Activated CD4-positive, alpha-beta memory T cell treated with anti-CD3 and anti-CD28 coated beads for 36 hours (primary cell): ENCODE measurements at regions not wholly inside any gene's neighbourhood (a gene's known extent, or its start where the extent isn't known, plus 50 kb on each side); places are given as distances from the start of the nearest gene placed in this dataset.

ENCODE experiments used
- CTCF ChIA-PET: fragments of 350-600 bp; sonication (Branson Sonifier 250); formaldehyde crosslinking; loops from one replicate; lab custom pipeline; 2021; ENCODE audit warnings: antibody characterized with exemption, inconsistent platforms; lab: Charles Lee
- POLR2A ChIA-PET: fragments of 350-600 bp; sonication (Branson Sonifier 250); formaldehyde crosslinking; loops from one replicate; lab custom pipeline; 2021; ENCODE audit warnings: antibody characterized with exemption; lab: Charles Lee
- DNase-seq: peaks from one replicate; pipeline ENCODE4 v3.0.0-alpha.2; 2020
- H3K27ac Mint-ChIP-seq: one replicate; pipeline ENCODE4 v1.8.0; 2021; ENCODE audit warnings: mixed read lengths
- H3K27me3 Mint-ChIP-seq: one replicate; pipeline ENCODE4 v1.8.0; 2021; ENCODE audit warnings: mixed read lengths
- H3K36me3 Mint-ChIP-seq: one replicate; pipeline ENCODE4 v1.8.0; 2021; ENCODE audit warnings: mixed read lengths
- H3K4me1 Mint-ChIP-seq: one replicate; pipeline ENCODE4 v1.8.0; 2021; ENCODE audit warnings: low read depth, mixed read lengths
- H3K4me3 Mint-ChIP-seq: one replicate; pipeline ENCODE4 v1.8.0; 2021; ENCODE audit warnings: mild to moderate bottlenecking, mixed read lengths
- H3K9me3 Mint-ChIP-seq: one replicate; pipeline ENCODE4 v1.8.0; 2021; ENCODE audit warnings: mixed read lengths
- intact Hi-C: fragments of 100-400 bp; cut with micrococcal nuclease; formaldehyde crosslinking; loops from one replicate; pipeline ENCODE4 v1.15.1; 2023

DNA sequence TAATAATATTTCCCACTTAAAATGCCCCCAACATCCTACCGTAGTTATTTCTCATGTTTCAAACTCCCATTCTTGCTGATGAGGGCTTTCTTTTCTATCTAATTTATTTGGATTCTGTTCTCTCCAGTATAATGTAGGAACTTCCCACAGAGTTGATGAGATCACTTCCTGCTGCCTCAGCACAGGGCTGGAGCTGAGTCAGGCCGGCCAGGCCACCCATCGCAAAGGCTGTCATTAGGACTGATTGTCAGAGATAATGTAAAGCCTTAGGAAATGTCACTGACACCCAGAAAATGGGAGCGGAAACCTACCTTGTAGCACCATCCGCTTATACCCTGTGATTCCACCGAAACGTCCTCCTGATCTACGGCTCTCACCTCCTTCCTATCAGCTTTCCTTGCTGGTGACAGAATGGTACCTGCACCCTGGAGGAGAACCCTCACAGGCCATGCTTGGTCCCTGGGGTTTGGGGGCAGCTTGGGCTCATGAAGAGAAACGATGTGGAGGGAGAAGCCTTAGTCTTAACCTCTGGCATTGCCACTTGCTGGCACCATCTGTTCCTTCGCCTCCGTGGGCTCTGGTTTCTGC lies 672.8 kb upstream of the ID2 start:
- POLR2A ChIA-PET: no interaction called here
- no peak overlapping the region for H3K4me3 Mint-ChIP-seq
- CTCF ChIA-PET: no interaction called here
- intact Hi-C loops: no loop called here
- no peaks in the 10 kb centered on the region for H3K27me3 Mint-ChIP-seq
- peaks cover 4% of the 10 kb centered on the region for H3K4me1 Mint-ChIP-seq
- H3K9me3 Mint-ChIP-seq: no peaks in the 10 kb centered on the region
- H3K36me3 Mint-ChIP-seq: no peaks in the 10 kb centered on the region
- no peak overlapping the region for H3K27ac Mint-ChIP-seq
- no peak for DNase-seq

DNA sequence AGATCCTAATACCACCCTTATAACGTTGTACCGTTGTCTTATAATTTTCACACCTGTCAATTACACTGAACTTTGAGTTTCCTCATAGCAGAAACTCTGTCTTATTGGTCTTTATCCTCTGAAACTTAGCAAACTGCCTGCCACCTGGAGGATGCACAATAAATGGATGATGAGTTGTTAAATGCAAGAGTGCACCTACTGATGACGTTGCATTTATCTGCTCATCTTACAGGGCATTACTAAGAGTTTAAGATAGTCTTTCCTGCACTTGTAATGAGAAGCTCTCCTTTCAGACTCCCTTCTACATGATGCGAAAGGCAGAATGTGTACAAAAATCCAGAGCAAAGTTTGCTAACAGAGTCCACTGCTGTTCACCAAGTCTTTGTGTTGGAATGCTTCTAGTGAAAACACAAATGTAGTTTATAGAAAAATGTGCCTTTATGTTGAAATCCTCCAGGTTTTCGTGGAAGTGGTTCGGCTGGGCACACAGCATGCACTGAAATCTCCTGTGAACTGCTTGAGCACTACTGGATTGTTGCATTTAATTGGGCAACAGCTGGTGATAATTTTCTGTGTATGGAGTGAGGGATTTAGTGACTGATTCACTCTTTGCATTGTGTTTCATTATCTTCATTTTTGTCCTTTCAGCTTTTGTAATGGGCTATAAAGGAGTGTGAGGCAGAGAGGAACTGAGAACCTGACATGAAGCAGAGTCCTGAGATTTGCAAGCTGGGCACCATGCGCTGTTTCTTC lies 665.8 kb upstream of the ID2 start:
- intact Hi-C loops: no loop called here
- CTCF ChIA-PET: no interaction called here
- no peaks in the 10 kb centered on the region for H3K27me3 Mint-ChIP-seq
- POLR2A ChIA-PET: no interaction called here
- H3K9me3 Mint-ChIP-seq: no peaks in the 10 kb centered on the region
- H3K27ac Mint-ChIP-seq: no peak overlapping the region
- no peaks in the 10 kb centered on the region for H3K36me3 Mint-ChIP-seq
- DNase-seq: no peak
- H3K4me3 Mint-ChIP-seq: no peak overlapping the region
- no peaks in the 10 kb centered on the region for H3K4me1 Mint-ChIP-seq

DNA sequence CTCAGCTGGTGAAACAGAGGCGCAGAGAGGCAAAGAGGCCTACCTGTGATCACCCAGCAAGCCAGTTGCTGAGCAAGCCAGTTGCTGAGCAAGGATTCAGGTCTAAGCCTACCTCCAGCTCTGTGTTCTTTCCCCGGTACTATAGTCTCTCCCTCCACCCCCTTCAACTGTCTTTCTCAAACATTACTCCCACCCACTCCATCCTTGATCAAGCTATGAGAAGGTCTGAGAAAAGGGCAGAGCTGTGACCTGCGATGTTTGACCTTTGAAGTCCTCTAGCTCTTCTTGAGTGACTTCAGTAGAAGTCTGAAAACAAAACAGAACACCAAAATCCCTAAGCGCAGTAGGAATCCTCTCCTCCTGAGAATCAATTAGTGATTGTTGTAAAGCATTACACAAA lies 665.2 kb upstream of the ID2 start:
- H3K27ac Mint-ChIP-seq: no peak overlapping the region
- no peaks in the 10 kb centered on the region for H3K4me1 Mint-ChIP-seq
- no peaks in the 10 kb centered on the region for H3K36me3 Mint-ChIP-seq
- ChIA-PET CTCF (no interaction called here), POLR2A (no interaction called here)
- DNase-seq: no peak
- no peaks in the 10 kb centered on the region for H3K27me3 Mint-ChIP-seq
- no peaks in the 10 kb centered on the region for H3K9me3 Mint-ChIP-seq
- intact Hi-C loops: no loop called here
- H3K4me3 Mint-ChIP-seq: no peak overlapping the region

DNA sequence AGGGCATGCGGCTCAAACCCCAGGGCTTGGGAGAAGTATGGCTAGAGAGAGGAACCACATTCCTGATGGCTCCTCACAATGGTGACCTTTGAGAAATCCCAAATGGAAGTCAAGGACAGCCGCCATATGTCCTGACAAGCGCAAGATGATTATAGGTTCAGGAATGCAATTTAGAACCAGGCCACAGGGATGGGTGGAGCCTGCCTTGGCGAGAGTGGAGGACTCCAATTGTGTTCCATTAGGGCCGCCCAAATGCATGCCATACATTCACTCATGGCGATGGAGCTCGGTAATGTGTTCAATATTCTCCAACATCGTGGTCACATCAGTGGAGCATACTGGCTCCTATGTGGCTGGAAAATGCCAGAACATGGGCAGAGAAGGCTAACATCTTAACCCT lies 662.9 kb upstream of the ID2 start:
- intact Hi-C loops: no loop called here
- H3K9me3 Mint-ChIP-seq: no peaks in the 10 kb centered on the region
- H3K27ac Mint-ChIP-seq: no peak overlapping the region
- CTCF ChIA-PET: no interaction called here
- no peaks in the 10 kb centered on the region for H3K36me3 Mint-ChIP-seq
- POLR2A ChIA-PET: no interaction called here
- no peak overlapping the region for H3K4me3 Mint-ChIP-seq
- peaks cover 8% of the 10 kb centered on the region for H3K4me1 Mint-ChIP-seq
- DNase-seq: no peak
- H3K27me3 Mint-ChIP-seq: no peaks in the 10 kb centered on the region

DNA sequence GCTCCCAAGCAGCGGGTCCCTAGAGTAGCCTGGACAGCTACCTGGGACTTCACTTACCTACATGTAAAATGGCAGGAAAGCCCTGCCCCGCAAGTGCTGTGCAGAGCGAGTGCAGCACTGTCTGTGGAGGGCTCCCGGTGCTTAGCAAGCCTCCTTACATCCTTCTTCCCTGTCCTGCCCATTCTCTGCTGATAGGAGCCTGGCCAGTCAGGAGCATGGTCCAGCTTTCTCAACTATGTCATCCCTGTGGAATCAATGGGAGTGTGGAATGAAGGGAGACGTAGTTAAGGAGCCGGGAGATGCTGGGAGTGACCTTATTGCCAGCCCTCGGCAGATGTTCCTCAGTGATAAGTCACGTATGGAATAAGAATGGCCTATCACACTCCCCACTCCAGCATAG lies 661.9 kb upstream of the ID2 start:
- no peak overlapping the region for H3K4me3 Mint-ChIP-seq
- DNase-seq: no peak
- CTCF ChIA-PET: no interaction called here
- H3K27me3 Mint-ChIP-seq: no peaks in the 10 kb centered on the region
- H3K4me1 Mint-ChIP-seq: peaks cover 8% of the 10 kb centered on the region
- intact Hi-C loops: no loop called here
- H3K27ac Mint-ChIP-seq: no peak overlapping the region
- POLR2A ChIA-PET: no interaction called here
- no peaks in the 10 kb centered on the region for H3K36me3 Mint-ChIP-seq
- no peaks in the 10 kb centered on the region for H3K9me3 Mint-ChIP-seq

DNA sequence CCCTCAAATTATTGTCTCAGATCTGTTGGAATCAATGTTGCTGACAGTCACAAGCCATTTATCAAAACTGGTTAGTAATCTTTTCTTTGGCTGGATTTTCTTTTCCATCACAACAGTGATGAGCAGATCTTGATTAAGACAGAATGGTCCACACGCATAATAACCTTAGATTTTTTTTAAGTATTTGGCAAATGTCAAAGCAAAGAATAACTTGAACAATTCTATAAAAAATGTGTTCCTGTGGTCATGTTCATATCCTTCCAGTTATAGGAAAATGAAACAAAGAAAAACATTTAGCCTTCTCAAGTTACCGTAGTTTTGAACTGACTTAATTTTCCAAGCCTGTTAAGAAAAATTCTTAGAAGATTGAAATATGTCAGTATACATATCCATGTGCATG lies 659.9 kb upstream of the ID2 start:
- Mint-ChIP-seq H3K27me3 (no peaks in the 10 kb centered on the region), H3K36me3 (no peaks in the 10 kb centered on the region), H3K4me1 (peaks cover 8% of the 10 kb centered on the region), H3K4me3 (no peak overlapping the region), H3K9me3 (no peaks in the 10 kb centered on the region), H3K27ac (no peak overlapping the region)
- ChIA-PET POLR2A (no interaction called here), CTCF (no interaction called here)
- DNase-seq: no peak
- intact Hi-C loops: no loop called here

DNA sequence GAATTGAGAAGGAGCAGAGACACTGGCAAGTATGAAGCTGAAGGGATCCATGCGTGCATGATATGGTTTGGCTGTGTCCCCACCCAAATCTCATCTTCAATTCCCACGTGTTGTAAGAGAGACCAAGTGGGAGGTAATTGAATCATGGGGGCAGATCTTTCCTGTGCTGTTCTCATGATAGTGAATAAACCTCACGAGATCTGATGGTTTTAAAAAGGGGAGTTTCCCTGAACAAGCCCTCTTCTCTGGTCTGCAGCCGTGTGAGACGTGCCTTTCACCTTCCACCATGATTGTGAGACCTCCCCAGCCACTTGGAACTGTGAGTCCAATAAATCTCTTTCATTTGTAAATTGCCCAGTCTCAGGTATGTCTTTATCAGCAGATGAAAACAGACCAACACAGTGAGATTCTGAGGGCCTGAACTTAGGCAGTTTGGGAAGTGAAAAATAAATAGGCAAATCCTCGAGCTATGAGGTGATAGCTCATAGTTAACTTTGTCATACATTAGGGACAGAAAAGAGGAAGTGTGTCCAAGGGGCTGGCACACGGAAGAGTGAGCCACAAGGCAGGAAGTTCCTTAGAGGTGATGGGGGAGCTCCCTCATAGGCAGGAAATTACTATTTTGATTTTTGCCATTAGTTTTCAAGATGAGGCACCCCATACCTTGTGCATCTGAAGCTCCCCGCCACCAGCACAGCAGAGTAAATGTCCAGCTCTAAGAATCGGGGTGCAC lies 658.8 kb upstream of the ID2 start:
- Mint-ChIP-seq H3K27ac (no peak overlapping the region), H3K9me3 (no peaks in the 10 kb centered on the region), H3K27me3 (no peaks in the 10 kb centered on the region), H3K4me1 (peaks cover 8% of the 10 kb centered on the region), H3K36me3 (no peaks in the 10 kb centered on the region), H3K4me3 (no peak overlapping the region)
- ChIA-PET CTCF (no interaction called here), POLR2A (no interaction called here)
- no peak for DNase-seq
- intact Hi-C loops: no loop called here

DNA sequence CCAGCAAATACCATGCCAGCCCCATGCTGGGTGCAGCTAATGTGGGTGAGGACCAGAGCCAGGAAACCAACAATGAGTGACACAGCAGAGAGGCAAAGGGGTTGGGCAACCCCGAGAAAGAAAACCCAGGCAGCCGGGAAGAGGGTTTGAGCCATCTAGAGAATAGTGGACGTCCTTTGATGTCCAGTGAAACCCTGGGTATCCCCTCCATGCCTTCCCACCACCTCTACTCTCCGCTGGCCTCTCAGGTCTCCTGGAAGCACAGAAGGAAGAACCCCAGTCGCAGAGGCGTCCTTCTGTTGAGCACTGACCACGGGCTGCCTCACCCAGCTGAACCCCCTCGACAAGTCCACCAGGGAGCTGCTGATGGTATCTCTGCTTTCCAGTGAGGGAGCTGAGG lies 657.4 kb upstream of the ID2 start:
- POLR2A ChIA-PET: no interaction called here
- H3K27me3 Mint-ChIP-seq: no peaks in the 10 kb centered on the region
- no peak overlapping the region for H3K27ac Mint-ChIP-seq
- no peaks in the 10 kb centered on the region for H3K36me3 Mint-ChIP-seq
- H3K4me1 Mint-ChIP-seq: peaks cover 8% of the 10 kb centered on the region
- H3K4me3 Mint-ChIP-seq: no peak overlapping the region
- no peak for DNase-seq
- CTCF ChIA-PET: no interaction called here
- intact Hi-C loops: no loop called here
- H3K9me3 Mint-ChIP-seq: no peaks in the 10 kb centered on the region

DNA sequence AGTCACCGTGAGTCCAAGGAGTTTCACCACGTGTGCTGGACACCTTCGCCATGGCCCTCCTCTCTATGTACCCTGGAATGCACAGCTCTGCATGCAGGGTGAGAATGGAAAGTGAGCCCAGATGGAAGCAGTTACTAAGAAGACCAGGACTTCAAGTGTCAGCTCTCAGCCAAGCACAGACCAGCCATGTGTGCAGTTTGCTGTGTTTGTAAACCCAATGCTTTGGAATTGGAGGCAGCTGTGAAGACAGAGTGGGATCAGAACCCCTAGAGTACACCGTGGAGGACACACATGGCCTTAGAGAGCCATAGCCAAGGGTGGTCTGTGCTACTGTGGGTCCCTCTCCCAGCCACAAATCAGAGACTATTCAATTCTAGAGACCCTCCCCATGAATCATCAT lies 655.5 kb upstream of the ID2 start:
- H3K9me3 Mint-ChIP-seq: no peaks in the 10 kb centered on the region
- intact Hi-C loops: no loop called here
- CTCF ChIA-PET: no interaction called here

DNA sequence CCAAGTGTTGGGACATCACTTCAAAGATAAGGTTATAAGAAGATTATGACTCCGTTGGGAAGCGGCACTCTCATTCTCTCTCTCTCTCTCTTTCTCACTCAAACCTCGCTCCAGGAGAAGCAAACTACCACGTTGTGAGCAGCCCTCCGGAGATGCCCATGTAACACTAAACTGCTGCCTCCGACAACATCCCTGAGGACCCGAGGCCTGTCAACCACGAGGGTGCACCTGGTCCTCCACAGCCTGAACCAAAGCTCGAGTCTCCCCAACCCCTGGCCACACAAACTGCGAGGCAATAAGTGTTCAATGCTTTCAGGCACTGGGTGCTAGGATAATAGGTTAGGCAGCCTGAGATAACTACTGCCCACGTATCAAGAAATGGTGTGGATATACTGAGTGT lies 654.5 kb upstream of the ID2 start:
- H3K27ac Mint-ChIP-seq: no peak overlapping the region
- no peak overlapping the region for H3K4me3 Mint-ChIP-seq
- H3K36me3 Mint-ChIP-seq: no peaks in the 10 kb centered on the region
- ChIA-PET POLR2A (no interaction called here), CTCF (no interaction called here)
- H3K27me3 Mint-ChIP-seq: peaks cover 3% of the 10 kb centered on the region
- H3K9me3 Mint-ChIP-seq: no peaks in the 10 kb centered on the region
- intact Hi-C loops: no loop called here
- no peak for DNase-seq
- peaks cover 14% of the 10 kb centered on the region for H3K4me1 Mint-ChIP-seq

More for the DNA sequence above, 655.5 kb upstream of the ID2 start:
- Mint-ChIP-seq H3K27me3 (peaks cover 3% of the 10 kb centered on the region), H3K36me3 (no peaks in the 10 kb centered on the region), H3K4me3 (no peak overlapping the region), H3K27ac (no peak overlapping the region), H3K4me1 (peaks cover 14% of the 10 kb centered on the region)
- DNase-seq: no peak
- POLR2A ChIA-PET: no interaction called here

DNA sequence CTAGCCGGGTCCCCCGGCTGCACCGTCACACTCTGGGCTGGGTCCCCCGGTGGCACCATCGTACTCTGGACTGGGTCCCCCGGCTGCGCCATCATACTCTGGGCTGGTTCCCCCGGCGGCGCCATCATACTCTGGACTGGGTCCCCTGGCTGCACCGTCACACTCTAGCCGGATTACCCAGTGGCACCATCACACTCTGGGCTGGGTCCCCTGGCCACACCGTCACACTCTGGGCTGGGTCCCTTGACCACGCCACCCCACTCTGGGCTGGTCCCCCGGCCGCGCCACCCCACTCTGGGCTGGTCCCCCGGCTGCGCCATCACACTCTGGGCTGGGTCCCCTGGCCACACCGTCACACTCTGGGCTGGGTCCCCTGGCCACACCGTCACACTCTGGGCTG lies 653.8 kb upstream of the ID2 start:
- peaks cover 3% of the 10 kb centered on the region for H3K27me3 Mint-ChIP-seq
- CTCF ChIA-PET: no interaction called here
- DNase-seq: no peak
- intact Hi-C loops: no loop called here
- H3K27ac Mint-ChIP-seq: no peak overlapping the region
- peaks cover 14% of the 10 kb centered on the region for H3K4me1 Mint-ChIP-seq
- H3K4me3 Mint-ChIP-seq: no peak overlapping the region
- POLR2A ChIA-PET: no interaction called here
- no peaks in the 10 kb centered on the region for H3K36me3 Mint-ChIP-seq
- H3K9me3 Mint-ChIP-seq: no peaks in the 10 kb centered on the region

DNA sequence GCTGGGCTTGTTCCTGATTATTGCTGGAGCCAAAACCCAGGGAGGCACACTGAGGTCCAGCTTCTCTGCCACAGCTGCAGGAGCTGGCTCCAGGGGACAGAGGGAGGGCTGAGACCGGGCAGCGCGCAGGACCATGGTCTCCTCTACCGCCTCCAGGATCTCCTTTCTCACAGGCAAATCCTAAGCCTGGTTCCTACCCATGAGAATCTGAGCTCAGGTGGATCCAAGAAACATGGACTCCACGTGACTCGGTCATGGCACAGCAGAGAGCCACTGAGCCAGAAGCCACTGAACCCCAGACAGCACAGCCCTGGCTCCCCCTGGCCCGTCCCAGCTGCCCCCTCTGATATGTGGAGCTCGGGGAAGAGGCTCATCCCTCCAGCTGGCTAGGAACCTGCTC lies 653.4 kb upstream of the ID2 start:
- intact Hi-C loops: no loop called here
- no peak overlapping the region for H3K27ac Mint-ChIP-seq
- POLR2A ChIA-PET: interaction anchor here (0.6 kb wide), 1 partner anchor 759 kb away, joined by 3 read pairs; no protein-coding TSS in a partner anchor
- DNase-seq: no peak
- no peak overlapping the region for H3K4me3 Mint-ChIP-seq
- peaks cover 3% of the 10 kb centered on the region for H3K27me3 Mint-ChIP-seq
- H3K4me1 Mint-ChIP-seq: peaks cover 11% of the 10 kb centered on the region
- CTCF ChIA-PET: no interaction called here
- no peaks in the 10 kb centered on the region for H3K9me3 Mint-ChIP-seq
- no peaks in the 10 kb centered on the region for H3K36me3 Mint-ChIP-seq
